Lower leg skin (tissue), 3 donors: ENCODE measurements at regions not wholly inside any gene's neighbourhood (a gene's known extent, or its start where the extent isn't known, plus 50 kb on each side); places are given as distances from the start of the nearest gene placed in this dataset.

Experiments used
- CTCF ChIP-seq, 3 donors: fragments of 450-650 bp; IDR thresholded peaks; one replicate each; pipeline ENCODE4 v1.5.1; 2016; ENCODE audit warnings: antibody characterized with exemption in 3 of 3, mild to moderate bottlenecking in 3 of 3, moderate library complexity in 2 of 3
- POLR2A ChIP-seq, 2 donors: fragments of 450-650 bp; IDR thresholded peaks; one replicate each; pipeline ENCODE4 v1.6.1; 2016 to 2017; ENCODE audit warnings: antibody characterized with exemption in 2 of 2, mild to moderate bottlenecking in 1 of 2, moderate library complexity in 1 of 2

GRCh38 chr10:78658645-78659597 lies 409.8 kb upstream of the ZMIZ1 start:
- TF ChIP-seq CTCF (IDR thresholded peaks at IDR 0.05) (no peak), POLR2A (IDR thresholded peaks at IDR 0.05) (no peak)
